Endothelial cell of umbilical vein (primary cell): ENCODE measurements at regions not wholly inside any gene's neighbourhood (a gene's known extent, or its start where the extent isn't known, plus 50 kb on each side); places are given as distances from the start of the nearest gene placed in this dataset.

ENCODE experiments used
- BruUV-seq: library from RNA; stranded (reverse); fragments of 400-500 nt; replicated peaks from 2 replicates; lab custom pipeline; 2021; lab: Mats Ljungman, UMichigan
- CTCF ChIA-PET: fragments of 300-600, 350-600 bp; sonication (Branson Sonifier 250); formaldehyde crosslinking; loops from one replicate; lab custom pipeline; 2021; ENCODE audit warnings: antibody characterized with exemption, inconsistent platforms; lab: Charles Lee
- POLR2A ChIA-PET: fragments of 300-600, 350-600 bp; sonication (Branson Sonifier 250); formaldehyde crosslinking; loops from one replicate; lab custom pipeline; 2021; ENCODE audit warnings: antibody characterized with exemption, inconsistent platforms; lab: Charles Lee
- DNase-seq: peaks from one replicate; pipeline ENCODE4 v3.0.0-alpha.2; 2011; ENCODE audit warnings: low read depth, low spot score
- FAIRE-seq: peaks from 2 replicates; lab custom pipeline; 2011; peaks lifted over from hg19 to GRCh38; lab: Jason Lieb, UNC
- H2AFZ ChIP-seq: 2 replicates; pipeline ENCODE4 v1.6.0; 2012; ENCODE audit warnings: low read depth, low read length, control low read depth, inconsistent platforms
- H3K27ac ChIP-seq: 2 replicates; pipeline ENCODE4 v1.5.1; 2011; ENCODE audit warnings: low read depth, mild to moderate bottlenecking, control low read depth, low read length, moderate library complexity; ENCODE audit not compliant: insufficient read depth
- H3K27me3 ChIP-seq, 2 experiments: 2 replicates each; pipeline versions ENCODE4 v1.6.0 to v1.6.1; 2011; ENCODE audit warnings: low read length in 2 of 2, mixed read lengths in 1 of 2; ENCODE audit not compliant: control insufficient read depth in 2 of 2, insufficient read depth in 2 of 2
- H3K36me3 ChIP-seq, 2 experiments: 2 replicates in 1 of 2; 3 replicates in 1 of 2; pipeline ENCODE4 v1.5.1; 2011; ENCODE audit warnings: low read length in 2 of 2, mild to moderate bottlenecking in 1 of 2, moderate library complexity in 1 of 2; ENCODE audit not compliant: control insufficient read depth in 2 of 2, insufficient read depth in 2 of 2; ENCODE audit errors: extremely low read depth in 1 of 2
- H3K4me1 ChIP-seq: 3 replicates; pipeline ENCODE4 v1.5.1; 2011; ENCODE audit warnings: mild to moderate bottlenecking, low read length; ENCODE audit not compliant: control insufficient read depth, insufficient read depth; ENCODE audit errors: extremely low read depth
- H3K4me2 ChIP-seq: 2 replicates; pipeline ENCODE4 v1.6.1; 2011; ENCODE audit warnings: low read length, control low read depth, mixed read lengths; ENCODE audit not compliant: insufficient read depth
- H3K4me3 ChIP-seq, 3 experiments: fragments of 200-600 bp in 1 of 3; sonication (generic), shearing (Covaris generic) in 1 of 3; replicated peaks in 1 of 3; 2 replicates each; pipeline ENCODE4 v1.5.1; 2011 to 2016; ENCODE audit warnings: control low read depth in 3 of 3, low read length in 3 of 3, mild to moderate bottlenecking in 2 of 3, inconsistent platforms in 1 of 3, low read depth in 1 of 3, moderate library complexity in 1 of 3; ENCODE audit not compliant: insufficient read depth in 1 of 3
- H3K79me2 ChIP-seq: 2 replicates; pipeline ENCODE4 v1.6.0; 2012; ENCODE audit warnings: low read length, inconsistent platforms; ENCODE audit not compliant: control insufficient read depth, insufficient read depth
- H3K9ac ChIP-seq: replicated peaks from 2 replicates; pipeline ENCODE3; 2011; ENCODE audit warnings: low read length, control low read depth; ENCODE audit not compliant: insufficient read depth; ENCODE audit errors: extremely low read depth
- H3K9me1 ChIP-seq: replicated peaks from 3 replicates; pipeline ENCODE4 v1.6.0; 2011; ENCODE audit warnings: mild to moderate bottlenecking, low read length; ENCODE audit not compliant: control insufficient read depth, insufficient read depth; ENCODE audit errors: extremely low read depth
- H3K9me3 ChIP-seq: replicated peaks from 2 replicates; pipeline ENCODE4 v1.5.1; 2012; ENCODE audit warnings: low read length, inconsistent platforms; ENCODE audit not compliant: control insufficient read depth, insufficient read depth
- H4K20me1 ChIP-seq: replicated peaks from 2 replicates; pipeline ENCODE3; 2011; ENCODE audit warnings: mild to moderate bottlenecking, low read length; ENCODE audit not compliant: control insufficient read depth, insufficient read depth; ENCODE audit errors: extremely low read depth
- EZH2 ChIP-seq: IDR thresholded peaks from 2 replicates; pipeline ENCODE4 v1.6.1; 2012; ENCODE audit warnings: borderline replicate concordance, low read depth, mild to moderate bottlenecking, moderate library complexity, low read length, inconsistent platforms; ENCODE audit not compliant: severe bottlenecking
- JUN ChIP-seq: IDR thresholded peaks from 2 replicates; pipeline ENCODE4 v1.6.1; 2011; ENCODE audit warnings: borderline replicate concordance, low read depth; ENCODE audit not compliant: insufficient read length, insufficient read depth
- MYC ChIP-seq: IDR thresholded peaks from one replicate; pipeline ENCODE4 v1.6.1; 2011; ENCODE audit warnings: mild to moderate bottlenecking, low read depth, low read length
- POLR2A ChIP-seq: IDR thresholded peaks from 2 replicates; pipeline ENCODE4 v1.6.1; 2012; ENCODE audit warnings: low read depth, mild to moderate bottlenecking, control low read depth, low read length
- POLR2AphosphoS5 ChIP-seq: IDR thresholded peaks from 2 replicates; pipeline ENCODE4 v1.6.1; 2012; ENCODE audit warnings: low read depth, mild to moderate bottlenecking, control low read depth, low read length, moderate library complexity; ENCODE audit not compliant: insufficient read depth
- dilution Hi-C: fragments of 300-500 bp; cut with MboI; formaldehyde crosslinking; loops from one replicate; pipeline ENCODE4 v1.15.0; 2019; ENCODE audit warnings: low sequenced_read_pairs; ENCODE audit not compliant: extremely low pct_ligation_motif_present
- intact Hi-C: fragments of 100-400 bp; cut with micrococcal nuclease; formaldehyde crosslinking; loops from one replicate; pipeline ENCODE4 v1.10.0; 2022
- TF ChIP-seq, protein P1 (sequence below), 2 donors: IDR thresholded peaks; 1 replicate in 1 of 2; 2 replicates in 1 of 2; pipeline ENCODE4 v1.5.1; 2011; ENCODE audit warnings: low read length in 2 of 2, mild to moderate bottlenecking in 2 of 2, moderate library complexity in 2 of 2, control low read depth in 1 of 2, inconsistent platforms in 1 of 2, low read depth in 1 of 2; ENCODE audit not compliant: insufficient read depth in 1 of 2; ENCODE audit errors: extremely low read depth in 1 of 2

- DNase-seq: no peak
- no TSS peak for BruUV-seq
- CTCF ChIA-PET: interaction anchor here (3.2 kb wide), 1 partner anchor 220 kb away, joined by 68 read pairs; no protein-coding TSS in a partner anchor
- Histone ChIP-seq H3K4me3 (no peak overlapping the region), H3K9me3 (no peaks in the 10 kb centered on the region), H3K27ac (no peak overlapping the region), H3K79me2 (no peaks in the 10 kb centered on the region), H3K27me3 (peaks cover 0 to 1% of the 10 kb centered on the region in 2 experiments), H2AFZ (no peak overlapping the region), H3K9ac (no peak overlapping the region), H3K36me3 (no peaks in the 10 kb centered on the region), H3K4me2 (no peak overlapping the region), H4K20me1 (no peaks in the 10 kb centered on the region), H3K9me1 (no peaks in the 10 kb centered on the region), H3K4me1 (no peaks in the 10 kb centered on the region)
- POLR2A ChIA-PET: no interaction called here
- FAIRE-seq: no peak
- dilution Hi-C loops (no loop called here), intact Hi-C loops (no loop called here)
- TF ChIP-seq POLR2A (no peak), POLR2AphosphoS5 (no peak), MYC (no peak), EZH2 (no peak)
- TF ChIP-seq, protein P1, sequence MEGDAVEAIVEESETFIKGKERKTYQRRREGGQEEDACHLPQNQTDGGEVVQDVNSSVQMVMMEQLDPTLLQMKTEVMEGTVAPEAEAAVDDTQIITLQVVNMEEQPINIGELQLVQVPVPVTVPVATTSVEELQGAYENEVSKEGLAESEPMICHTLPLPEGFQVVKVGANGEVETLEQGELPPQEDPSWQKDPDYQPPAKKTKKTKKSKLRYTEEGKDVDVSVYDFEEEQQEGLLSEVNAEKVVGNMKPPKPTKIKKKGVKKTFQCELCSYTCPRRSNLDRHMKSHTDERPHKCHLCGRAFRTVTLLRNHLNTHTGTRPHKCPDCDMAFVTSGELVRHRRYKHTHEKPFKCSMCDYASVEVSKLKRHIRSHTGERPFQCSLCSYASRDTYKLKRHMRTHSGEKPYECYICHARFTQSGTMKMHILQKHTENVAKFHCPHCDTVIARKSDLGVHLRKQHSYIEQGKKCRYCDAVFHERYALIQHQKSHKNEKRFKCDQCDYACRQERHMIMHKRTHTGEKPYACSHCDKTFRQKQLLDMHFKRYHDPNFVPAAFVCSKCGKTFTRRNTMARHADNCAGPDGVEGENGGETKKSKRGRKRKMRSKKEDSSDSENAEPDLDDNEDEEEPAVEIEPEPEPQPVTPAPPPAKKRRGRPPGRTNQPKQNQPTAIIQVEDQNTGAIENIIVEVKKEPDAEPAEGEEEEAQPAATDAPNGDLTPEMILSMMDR (IDR thresholded peaks at IDR 0.05; ENCODE audit: extremely low read depth in 1 of 2, insufficient read depth in 1 of 2, low read depth in 1 of 2, low read length in 2 of 2): no peak
Measured at GRCh38 chr1:117286562-117286961, 75.8 kb upstream of the VTCN1 start.

DNA sequence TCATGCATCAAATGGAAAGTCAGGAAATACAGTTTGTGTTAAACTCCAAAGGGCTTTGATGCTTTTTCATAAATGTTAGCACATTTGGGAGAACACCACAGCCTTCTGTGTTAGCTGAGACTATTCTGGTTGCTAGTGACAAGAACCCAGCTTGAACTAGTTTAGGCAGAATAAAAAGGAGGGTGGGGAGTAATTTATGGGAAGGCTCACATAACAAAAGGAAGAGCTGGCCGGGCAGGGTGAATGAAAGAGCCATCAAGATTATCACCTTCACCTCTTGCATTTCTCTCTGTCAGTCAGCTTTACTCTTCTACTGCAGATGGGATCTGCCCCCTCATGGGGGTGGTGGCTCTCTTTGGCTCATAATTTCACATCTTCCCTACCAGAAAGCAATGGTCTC, 75.4 kb upstream of the VTCN1 start:
- Histone ChIP-seq H3K4me3 (no peak overlapping the region), H2AFZ (no peak overlapping the region), H3K4me1 (no peaks in the 10 kb centered on the region), H3K9me3 (no peaks in the 10 kb centered on the region), H3K27ac (no peak overlapping the region), H4K20me1 (no peaks in the 10 kb centered on the region), H3K9me1 (no peaks in the 10 kb centered on the region), H3K27me3 (peaks cover 0 to 1% of the 10 kb centered on the region in 2 experiments), H3K9ac (no peak overlapping the region), H3K79me2 (no peaks in the 10 kb centered on the region), H3K36me3 (no peaks in the 10 kb centered on the region), H3K4me2 (no peak overlapping the region)
- ChIA-PET POLR2A (no interaction called here), CTCF (interaction anchor here (3.2 kb wide), 1 partner anchor 220 kb away, joined by 68 read pairs; no protein-coding TSS in a partner anchor)
- BruUV-seq: no TSS peak
- intact Hi-C loops (no loop called here), dilution Hi-C loops (no loop called here)
- DNase-seq: no peak
- FAIRE-seq: no peak
- TF ChIP-seq JUN: no peak
